ENCODE measurements at regions not wholly inside any gene's neighbourhood (a gene's known extent, or its start where the extent isn't known, plus 50 kb on each side); places are given as distances from the start of the nearest gene placed in this dataset.
"Not testable (repeated sequence)": the region's sequence is repeated elsewhere in the genome, so short reads cannot be mapped to it uniquely, and the experiment has no call there.

- DNase-seq, result no peak
Observed at GRCh38 chr3:4897765-4898453, 81.3 kb upstream of the BHLHE40 start.

- no peak for DNase-seq
Observed at GRCh38 chr3:4898454-4899313, 80.6 kb upstream of the BHLHE40 start.

- DNase-seq, result no peak
Observed at GRCh38 chr3:4899710-4900109, 79.5 kb upstream of the BHLHE40 start.

- DNase-seq, result no peak
Observed at GRCh38 chr3:4900298-4900697, 78.9 kb upstream of the BHLHE40 start.

GRCh38 chr3:4904811-4905695 is 74.2 kb upstream of the BHLHE40 start:
- peak; percentile 33 for DNase-seq

- DNase-seq, result no peak
Observed at GRCh38 chr3:4906107-4906621, 73.1 kb upstream of the BHLHE40 start.

- no peak for DNase-seq
Observed at GRCh38 chr3:4907050-4907449, 72.2 kb upstream of the BHLHE40 start.

GRCh38 chr3:4907643-4908432 is 71.4 kb upstream of the BHLHE40 start:
- DNase-seq, result no peak

- no peak for DNase-seq
Observed at GRCh38 chr3:4908433-4909156, 70.6 kb upstream of the BHLHE40 start.

GRCh38 chr3:4914464-4914863 is 64.8 kb upstream of the BHLHE40 start:
- DNase-seq, result no peak

GRCh38 chr3:4921589-4921988 is 57.6 kb upstream of the BHLHE40 start:
- DNase-seq, result not testable (repeated sequence)

- DNase-seq, result no peak
Observed at GRCh38 chr3:4926892-4927291, 52.3 kb upstream of the BHLHE40 start.

GRCh38 chr3:4928277-4928789 is 50.9 kb upstream of the BHLHE40 start:
- no peak for DNase-seq
